AML-193 (cell line): ENCODE measurements at regions not wholly inside any gene's neighbourhood (a gene's known extent, or its start where the extent isn't known, plus 50 kb on each side); places are given as distances from the start of the nearest gene placed in this dataset.
"Not testable (repeated sequence)": the region's sequence is repeated elsewhere in the genome, so short reads cannot be mapped to it uniquely, and the experiment has no call there.

ENCODE experiments used
- DNase-seq, 2 experiments: peaks; one replicate each; lab custom pipeline; 2025; lab: John Stamatoyannopoulos, UW

DNA sequence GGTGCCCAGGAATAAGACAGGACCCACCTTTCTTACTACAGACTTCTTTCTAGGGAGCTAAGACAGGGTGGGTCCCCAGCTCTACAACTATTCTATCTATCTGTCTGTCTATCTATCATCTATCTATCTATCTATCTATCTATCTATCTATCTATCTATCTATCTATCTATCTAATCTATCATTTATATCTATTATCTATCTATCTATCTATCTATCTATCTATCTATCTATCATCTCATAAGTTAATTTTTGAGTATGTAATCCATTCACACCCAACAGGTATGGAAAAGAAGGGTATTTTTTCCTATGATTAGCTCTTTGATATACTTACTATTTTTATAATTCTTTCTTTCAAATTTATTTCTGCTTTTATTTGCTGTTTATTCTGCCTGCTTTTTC lies 55.9 kb downstream of the BAMBI start:
- no peak for DNase-seq

DNA sequence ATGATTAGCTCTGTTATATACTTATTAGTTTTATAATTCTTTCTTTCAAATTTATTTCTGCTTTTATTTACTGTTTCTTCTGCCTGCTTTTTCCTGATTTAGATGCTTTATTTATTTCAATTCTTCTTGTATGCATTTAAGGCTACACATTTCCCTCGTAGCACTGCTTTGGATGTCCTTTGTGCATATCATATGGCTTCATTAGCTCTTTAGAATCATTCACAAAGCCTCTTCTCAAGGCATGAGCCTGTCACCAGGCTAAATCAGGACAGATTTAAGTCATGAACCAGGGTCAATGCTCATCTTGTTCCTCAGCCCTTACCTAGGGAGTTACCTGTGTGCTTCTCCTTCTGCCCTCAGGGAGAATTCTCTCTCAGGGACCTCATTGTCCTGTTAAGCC lies 56.3 kb downstream of the BAMBI start:
- no peak for DNase-seq

DNA sequence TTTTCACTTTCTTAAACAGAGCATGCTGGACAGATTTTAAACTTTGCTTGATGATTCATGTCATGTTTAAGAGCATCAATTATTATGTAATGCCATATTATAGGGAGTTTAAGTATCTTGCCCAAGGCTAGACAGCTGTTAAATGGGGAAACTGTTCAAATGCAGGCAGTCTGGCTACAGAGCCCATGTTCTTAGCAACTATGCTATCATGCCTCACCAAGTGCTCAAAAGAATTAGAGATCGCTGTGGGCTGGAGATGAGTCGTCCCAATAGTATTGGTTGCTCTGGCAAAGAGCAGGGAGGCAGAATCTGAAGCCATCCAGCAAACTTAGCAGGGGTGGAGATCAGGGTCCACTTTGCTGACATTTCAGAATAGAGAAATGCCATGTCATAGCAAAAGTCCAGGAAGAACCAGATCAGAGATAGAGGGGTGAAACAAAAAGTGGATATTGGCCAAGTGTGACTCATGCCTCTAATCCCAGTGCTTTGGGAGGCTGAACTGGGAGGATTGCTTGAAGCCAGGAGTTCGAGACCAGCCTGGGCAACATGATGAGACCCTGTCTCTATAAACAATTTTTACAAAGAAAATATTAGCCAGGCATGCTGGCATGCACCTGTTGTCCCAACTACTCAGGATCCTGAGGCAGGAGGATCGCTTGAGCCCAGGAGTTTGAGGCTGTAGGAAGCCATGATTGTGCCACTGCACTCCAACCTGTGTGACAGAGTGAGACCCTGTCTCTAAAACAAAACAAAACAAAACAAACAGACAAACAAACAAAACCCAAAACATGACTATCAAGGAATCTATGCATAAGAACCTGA lies 57.8 kb downstream of the BAMBI start:
- no peak for DNase-seq

DNA sequence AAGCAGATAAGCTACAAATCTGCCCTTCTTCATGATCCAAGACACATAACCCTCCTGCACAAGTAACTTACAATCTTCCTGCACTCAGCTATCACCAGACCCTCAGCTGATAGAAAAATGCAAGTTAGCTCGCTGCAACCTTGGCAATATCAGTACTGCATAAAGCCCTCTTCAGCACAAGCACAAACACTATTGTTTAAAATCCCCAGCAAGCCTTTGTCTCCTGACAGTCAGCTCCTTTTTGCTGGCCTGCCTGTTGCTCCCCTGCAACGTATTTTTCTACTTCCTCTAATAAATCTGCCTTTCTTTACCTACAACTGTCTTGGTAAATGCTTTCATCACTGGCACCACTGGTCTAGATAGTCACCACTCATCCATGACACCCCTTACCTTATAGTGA lies 59.8 kb downstream of the BAMBI start:
- no peak for DNase-seq

DNA sequence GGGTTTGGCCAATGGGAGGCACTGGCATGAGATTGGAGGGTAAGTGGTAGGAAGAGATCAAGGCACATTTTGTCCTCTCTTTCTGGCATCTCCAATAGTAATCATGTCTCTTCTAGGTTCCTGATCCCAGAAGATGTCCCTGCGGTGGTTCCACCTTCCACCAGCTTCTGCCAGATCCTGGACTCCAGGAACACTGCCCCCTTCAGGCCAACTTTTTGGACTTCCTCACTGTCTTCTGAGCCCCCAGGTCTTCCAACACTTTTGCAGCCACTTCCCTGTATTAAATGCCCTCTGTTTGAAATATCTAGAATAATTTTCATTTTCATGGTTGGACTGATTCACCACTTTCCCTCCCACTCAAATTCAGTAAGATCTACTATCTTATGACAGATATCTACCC lies 60.9 kb downstream of the BAMBI start:
- peak in 1 of 2 experiments; percentile 0 for DNase-seq

DNA sequence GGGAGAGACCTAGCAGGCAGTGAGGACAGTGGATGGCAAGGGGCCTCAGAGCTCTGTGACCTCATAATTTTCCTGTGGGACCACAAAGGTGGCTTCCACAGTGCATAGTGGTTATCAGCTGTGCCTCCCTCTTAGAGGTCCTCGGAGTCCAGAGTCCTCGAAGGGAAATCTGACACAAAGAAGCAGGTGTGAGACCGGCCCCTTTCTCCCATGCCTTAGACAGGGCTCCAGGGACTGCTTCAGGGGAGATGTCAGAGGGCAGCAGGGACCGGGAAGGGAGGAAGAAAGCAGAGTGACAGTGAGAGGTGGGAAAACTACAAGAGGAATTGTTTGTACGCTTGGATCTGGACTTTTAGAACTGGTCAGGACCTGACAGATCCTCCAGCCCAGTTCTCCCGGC lies 66.3 kb downstream of the BAMBI start:
- no peak for DNase-seq

DNA sequence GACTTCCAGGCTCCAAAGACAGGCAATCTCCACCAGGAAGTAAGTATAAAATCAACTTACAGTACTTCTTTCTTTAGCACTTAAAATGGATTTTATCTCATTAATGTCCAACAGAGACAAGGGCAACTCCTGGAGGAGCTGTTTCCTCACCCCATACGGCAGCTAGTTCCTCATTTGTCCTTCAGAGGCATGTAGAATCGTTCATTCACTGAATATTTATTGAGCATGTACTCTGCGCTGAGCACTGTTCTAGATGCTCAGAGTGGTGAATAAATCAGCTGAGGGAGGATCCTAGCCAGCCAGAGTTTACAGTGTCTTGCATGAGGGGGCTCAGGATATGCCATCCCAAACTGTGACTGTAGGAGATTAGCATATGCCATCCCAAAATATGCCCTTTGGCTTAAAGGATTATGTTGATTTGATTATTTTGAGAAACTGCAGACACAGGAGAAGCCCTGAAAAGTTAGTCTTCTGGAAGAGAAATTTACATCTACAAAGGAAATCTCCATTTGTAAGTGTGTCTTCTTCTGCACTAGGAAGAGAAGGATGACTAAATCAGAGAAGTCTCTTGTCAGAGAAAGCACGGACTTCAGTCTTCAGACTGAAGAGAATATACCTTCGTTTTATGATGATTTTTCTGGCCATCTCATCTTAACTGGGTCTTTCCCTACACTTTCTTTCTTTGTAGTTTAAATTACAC lies 66.9 kb downstream of the BAMBI start:
- DNase-seq = no peak

DNA sequence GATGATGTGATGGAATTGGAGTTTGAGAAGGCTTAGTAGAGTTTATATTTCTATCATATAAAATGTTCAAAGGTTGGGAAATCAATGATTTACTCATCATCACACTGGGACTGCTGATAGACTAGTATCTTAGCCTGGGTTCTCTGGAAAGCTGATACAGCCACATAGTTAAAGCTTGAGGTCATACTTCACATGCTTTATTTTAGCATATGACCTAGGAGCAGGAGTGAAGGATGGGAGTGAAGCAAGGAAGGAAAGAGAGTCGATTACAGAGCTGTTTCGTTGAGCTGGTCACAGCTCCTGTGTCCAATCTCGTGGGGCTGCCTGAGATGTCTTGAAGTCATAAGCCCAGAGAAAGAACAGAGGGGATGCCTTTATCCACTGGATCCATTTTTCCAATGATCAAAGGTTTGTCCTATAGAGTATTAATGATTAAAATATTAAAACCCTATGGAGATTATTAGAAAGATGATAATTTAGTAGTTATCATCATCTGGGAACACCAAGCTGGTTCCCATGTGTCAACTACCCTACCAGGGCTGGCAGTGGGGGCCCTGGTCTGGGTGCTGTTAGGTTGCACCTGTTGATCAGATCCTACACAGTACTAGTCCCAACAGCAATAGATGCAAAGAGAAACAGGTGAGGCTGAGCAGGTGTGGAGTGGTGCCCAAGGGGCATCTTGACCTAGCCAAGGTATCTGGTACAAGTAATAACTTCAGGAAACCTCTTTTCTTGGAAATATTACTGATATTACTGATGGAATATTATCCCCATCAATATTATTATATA lies 77.8 kb downstream of the BAMBI start:
- no peak for DNase-seq

DNA sequence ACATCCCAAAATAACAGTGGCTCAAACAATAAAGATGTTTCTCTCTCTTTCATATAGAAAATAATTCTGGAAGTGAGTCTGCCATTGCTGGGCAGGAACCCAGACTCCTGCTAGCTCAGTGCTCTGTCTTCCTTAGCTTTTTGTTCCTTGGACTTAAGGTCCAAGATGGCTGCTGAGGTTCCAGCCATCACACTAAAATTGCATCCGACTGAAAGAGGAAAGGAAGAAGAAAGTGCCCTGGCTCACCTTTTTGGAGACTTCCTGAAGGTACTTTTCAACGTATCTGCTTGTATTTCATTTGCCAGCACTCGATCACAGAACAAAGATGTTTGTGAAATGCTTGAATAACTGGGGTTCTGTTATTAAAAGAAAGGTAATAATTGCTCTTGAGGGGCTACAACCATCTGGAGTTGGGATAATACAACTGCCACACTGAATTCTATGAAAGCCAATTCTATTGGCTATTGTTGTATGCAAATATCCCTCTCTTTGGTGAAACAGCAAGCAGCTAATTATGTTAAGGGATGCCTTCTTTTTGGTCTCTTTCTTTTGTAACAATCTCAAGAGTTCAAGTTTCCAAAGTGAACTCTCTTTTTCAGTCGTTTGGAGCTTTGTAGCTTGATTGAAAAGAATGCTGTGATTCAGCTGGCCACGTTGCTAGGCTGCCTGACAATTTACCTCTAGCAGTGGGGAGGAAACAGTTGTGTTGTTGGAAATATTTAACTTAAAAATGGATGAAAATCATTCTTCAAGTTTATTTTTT lies 83.9 kb downstream of the BAMBI start:
- DNase-seq = no peak

DNA sequence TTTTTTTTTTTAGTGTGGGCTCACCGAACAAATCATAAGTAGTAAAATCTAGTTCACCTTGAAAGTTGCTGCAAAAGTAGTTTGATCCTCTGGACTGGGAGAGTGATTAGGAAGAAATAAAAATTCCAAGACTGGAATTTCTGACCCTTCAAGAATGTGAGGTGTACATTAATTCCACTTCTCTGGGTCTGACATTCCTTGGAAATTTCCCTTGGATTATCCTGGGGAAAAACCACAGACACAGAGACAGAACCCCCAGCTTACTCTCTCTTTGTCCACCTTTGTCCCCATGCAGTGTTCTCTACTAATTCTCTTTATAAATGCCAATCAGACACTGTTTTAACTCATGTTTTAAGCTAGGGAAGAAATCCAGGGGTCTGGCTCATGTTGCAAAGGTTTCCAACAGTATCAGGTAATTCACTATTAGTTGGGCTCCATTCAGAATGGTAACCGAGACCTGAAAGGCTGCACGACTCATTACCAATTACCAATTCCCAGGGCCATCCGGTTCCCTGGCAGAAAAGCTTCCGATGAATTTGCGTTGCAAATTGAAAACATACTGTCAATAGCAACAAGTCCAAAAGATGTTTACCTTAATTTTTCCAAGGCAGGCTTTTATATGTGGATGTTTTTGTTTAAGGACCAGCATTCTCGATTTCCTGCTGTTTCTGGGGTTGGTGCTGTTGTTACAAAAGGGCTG lies 86.3 kb downstream of the BAMBI start:
- DNase-seq = no peak

DNA sequence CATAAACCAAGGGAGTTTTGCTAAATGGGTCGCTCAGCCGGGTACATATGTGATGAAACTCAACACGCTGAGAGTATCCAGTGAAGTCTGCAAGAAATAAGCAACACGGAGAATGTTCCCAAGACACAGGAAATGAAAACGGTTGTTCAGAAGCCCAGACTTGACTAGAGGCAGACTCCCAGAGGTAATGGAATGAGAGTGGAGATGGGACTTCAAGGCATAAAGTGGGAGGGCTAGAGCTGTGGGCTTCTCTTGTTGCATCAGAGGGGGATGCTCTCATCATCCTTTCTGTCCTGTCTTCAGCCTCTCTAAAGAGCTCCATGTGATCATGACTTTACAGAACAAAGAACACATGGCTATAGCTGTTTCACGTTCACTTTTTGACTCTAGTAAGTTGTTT lies 88.3 kb downstream of the BAMBI start:
- DNase-seq = no peak

DNA sequence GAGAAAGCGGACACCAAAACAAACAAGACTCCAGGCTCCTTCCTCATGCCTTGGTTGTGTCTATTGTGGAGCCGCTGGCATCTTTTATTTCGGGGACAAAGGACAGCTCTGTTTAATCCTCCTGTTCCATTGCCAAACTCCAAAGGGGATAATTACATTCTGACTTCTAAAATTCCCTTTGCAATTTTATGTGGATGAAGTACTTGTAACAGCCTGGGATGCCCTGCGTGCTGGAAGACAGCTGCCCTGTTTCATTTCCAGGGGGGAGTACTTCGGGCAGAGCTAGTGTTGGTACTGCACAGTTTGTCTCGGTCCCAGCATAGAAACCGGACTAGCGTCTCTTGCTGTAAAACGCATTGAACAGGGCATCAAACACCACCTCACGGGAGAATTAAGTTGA lies 90.9 kb downstream of the BAMBI start:
- DNase-seq = no peak

DNA sequence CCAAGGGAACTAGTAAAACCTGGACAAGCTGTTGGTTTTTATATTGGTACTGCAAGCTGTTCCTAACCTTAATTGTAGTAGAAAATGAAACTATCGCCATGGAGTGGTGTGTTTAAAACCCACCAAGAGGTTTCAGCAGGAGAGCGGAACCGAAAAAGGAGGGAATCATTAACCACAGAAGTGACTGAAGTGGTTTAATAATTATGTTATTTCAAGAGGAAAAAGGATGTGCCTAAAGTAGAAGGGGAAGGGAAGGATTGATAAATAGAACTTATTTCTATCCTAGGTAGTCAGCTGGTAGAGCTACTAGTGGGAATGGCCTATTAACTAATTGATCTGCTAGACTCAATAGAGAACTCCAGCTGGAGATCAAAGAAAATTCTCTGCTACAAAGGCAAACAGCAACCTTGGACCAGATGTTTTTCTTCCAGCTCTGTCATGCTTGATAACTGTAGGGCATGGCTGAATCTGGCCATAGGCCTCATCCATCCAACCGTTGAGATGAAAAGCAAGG lies 91.8 kb downstream of the BAMBI start:
- DNase-seq = no peak

DNA sequence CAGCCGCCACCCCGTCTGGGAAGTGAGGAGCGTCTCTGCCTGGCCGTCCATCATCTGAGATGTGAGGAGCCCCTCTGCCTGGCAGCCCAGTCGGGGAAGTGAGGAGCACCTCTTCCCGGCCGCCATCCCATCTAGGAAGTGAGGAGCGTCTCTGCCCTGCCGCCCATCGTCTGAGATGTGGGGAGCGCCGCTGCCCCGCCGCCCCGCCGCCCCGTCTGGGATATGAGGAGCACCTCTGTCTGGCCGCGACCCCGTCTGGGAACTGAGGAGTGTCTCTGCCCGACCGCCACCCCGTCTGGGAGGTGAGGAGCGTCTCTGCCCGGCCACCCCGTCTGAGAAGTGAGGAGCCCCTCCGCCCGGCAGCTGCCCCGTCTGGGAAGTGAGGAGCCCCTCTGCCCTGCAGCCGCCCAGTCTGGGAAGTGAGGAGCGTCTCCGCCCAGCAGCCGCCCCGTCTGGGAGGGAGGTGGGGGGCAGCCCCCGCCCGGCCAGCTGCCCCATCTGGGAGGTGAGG lies 94.3 kb downstream of the BAMBI start:
- DNase-seq = not testable (repeated sequence)

DNA sequence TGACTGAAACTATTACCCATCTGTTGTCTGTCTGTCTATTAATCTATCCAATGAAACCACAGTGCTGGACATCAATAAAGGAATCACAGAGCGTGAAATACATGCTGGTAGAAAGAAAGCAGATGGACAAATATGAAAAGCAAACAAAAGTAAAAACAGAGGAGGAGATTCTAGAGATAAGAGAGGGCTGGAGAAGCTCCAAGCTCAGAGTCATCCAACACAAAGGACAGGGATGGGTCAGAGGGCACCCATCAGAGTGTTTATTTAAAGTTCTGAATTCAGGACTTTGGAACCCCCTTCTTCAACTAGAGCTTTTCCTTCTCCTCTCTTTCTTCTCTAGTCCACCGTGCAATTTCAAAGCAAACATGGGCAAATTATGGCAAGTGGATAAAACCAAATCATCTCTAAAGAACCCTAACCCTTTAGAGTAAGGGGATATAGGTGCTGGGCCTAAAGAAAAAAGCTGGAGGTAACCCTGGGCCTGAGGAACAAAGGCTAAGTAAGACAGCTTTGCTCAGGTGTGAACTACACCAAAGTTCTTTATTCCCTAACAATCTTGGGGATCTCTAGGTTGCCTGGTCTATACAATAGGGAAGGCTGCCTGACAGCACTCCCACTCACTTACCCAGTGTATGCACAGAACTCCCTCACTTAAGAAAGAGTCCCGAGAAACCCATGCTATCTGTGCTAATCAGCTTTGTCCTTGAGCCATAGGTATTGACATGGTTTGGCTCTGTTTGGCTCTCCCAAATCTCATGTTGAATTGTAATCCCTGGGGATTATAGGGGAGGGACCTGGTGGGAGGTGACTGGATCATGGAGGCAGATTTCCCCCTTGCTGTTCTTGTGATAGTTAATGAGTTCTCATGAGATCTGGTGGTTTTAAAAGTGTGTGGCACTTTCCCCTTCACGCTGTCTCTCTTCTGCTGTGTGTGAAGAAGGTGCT lies 97.0 kb downstream of the BAMBI start:
- DNase-seq = no peak

DNA sequence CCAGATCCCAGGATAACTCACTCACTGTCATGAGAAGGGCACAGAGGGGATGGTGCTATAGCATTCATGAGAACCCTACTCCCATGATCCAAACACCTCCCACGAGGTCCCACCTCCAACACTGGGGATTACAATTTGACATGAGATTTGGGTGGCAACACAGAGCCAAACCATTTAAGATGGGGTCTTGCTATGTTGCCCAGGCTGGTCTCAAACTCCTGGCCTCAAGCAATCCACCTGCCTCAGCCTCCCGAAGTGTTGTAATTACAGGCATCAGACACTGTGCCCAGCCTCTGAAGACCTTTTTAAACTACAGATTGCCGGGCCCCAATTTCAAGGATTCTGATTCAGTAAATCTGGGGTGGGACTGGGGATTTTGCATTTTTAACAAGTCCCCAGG lies 98.5 kb downstream of the BAMBI start:
- no peak for DNase-seq

DNA sequence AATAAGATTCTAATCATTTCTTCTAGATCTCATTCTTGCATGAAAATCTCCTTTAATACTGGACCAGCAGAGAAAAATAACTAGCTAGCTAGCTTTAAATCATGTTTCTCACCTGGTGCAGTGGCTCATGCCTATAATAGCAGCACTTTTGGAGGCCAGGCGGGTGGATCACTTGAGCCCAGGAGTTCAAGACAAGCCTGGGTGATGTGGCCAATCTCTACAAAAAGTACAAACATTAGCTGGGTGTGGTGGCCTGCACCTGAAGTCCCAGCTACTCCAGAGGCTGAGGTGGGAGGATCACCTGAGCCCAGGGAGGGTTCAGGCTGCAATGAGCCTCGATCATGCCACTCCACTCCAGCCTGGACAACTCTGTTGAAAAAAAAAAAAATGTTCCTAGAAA lies 99.2 kb downstream of the BAMBI start:
- no peak for DNase-seq

DNA sequence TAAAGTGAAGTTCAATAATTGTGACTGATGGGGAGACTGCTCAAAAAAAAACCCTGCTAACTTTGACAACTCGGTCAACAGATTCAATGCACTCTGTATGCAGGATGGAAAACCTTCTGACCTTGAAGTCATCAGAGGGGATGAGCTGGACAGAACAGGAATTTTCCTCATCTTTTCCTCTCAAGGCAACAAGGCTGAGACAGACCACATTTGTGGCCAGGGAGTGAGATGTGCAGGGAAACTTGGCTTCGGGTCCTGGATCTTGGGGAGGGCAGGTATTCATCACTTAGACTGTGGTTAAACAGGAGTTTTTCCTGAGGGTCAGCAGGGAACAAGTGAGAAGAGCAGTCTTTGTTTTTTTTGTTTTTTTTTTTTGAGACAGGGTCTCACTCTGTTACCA lies 100.6 kb downstream of the BAMBI start:
- no peak for DNase-seq

DNA sequence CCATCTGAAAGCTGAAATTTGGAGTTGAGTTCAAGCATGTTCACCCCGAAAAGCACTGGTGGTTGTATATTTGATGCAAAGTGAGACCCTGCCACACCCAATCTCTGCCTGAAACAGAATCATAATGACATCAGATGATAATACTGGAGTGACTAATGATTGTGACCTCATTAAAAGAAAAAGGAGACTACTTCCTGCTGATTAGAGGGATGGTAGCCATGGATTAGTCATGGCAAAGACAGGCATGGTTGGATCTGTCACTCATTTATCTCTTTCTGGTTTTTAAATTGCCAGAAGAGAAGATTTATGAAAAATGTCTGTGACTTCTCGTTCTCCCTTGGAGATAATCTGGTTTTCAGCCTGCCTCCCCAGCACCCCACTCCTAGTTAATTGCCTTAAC lies 101.2 kb downstream of the BAMBI start:
- DNase-seq = no peak

DNA sequence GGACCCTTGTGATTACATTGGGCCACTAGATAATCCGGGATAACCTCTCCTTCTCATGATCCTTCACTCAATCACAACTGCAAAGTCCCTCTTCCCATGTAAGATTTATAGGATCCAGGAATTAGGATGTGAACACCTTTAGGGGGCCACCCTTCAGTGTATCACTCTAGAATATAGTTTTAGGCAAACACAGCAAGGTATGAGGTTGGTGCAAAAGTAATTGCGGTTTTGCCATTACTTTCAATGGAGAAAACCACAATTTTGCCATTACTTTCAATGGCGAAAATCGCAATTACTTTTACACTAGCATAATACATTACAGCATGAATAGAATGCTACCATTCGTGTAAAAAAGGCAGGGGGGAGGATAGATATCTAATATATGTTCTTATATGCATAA lies 104.0 kb downstream of the BAMBI start:
- DNase-seq = no peak
